Vagina (tissue), 2 donors: ENCODE measurements at regions not wholly inside any gene's neighbourhood (a gene's known extent, or its start where the extent isn't known, plus 50 kb on each side); places are given as distances from the start of the nearest gene placed in this dataset.

Source experiments
- DNase-seq, 2 donors: peaks; one replicate each; pipeline ENCODE4 v3.0.0-alpha.2; 2017; ENCODE audit errors: extremely low spot score in 2 of 2
- H3K27ac ChIP-seq: fragments of 200-600 bp; sonication (generic); one replicate; pipeline ENCODE4 v1.5.1; 2019
- H3K27me3 ChIP-seq: fragments of 200-600 bp; sonication (generic); one replicate; pipeline ENCODE4 v1.5.1; 2019
- H3K36me3 ChIP-seq, 2 donors: fragments of 200-600 bp; sonication (generic); one replicate each; pipeline ENCODE4 v1.5.1; 2017 to 2019
- H3K4me1 ChIP-seq: fragments of 200-600 bp; sonication (generic); one replicate; pipeline ENCODE4 v1.5.1; 2019
- H3K4me3 ChIP-seq, 2 donors: fragments of 200-600 bp; sonication (generic); 1 replicate in 1 of 2; 2 replicates in 1 of 2; pipeline ENCODE4 v1.5.1; 2016 to 2019
- H3K9me3 ChIP-seq: fragments of 200-600 bp; sonication (generic); one replicate; pipeline ENCODE4 v1.5.1; 2019
- POLR2A ChIP-seq, 2 donors: fragments of 450-650 bp; IDR thresholded peaks; one replicate each; pipeline ENCODE4 v1.6.1; 2017; ENCODE audit warnings: antibody characterized with exemption in 2 of 2, mild to moderate bottlenecking in 2 of 2, moderate library complexity in 2 of 2
- POLR2AphosphoS5 ChIP-seq, 2 donors: sonication (generic); formaldehyde crosslinking; IDR thresholded peaks; one replicate each; pipeline ENCODE4 v1.9.0; 2017; ENCODE audit warnings: antibody characterized with exemption in 2 of 2, mild to moderate bottlenecking in 2 of 2, low read depth in 1 of 2; ENCODE audit not compliant: insufficient read depth in 1 of 2
- intact Hi-C: fragments of 100-400 bp; cut with DNase I; formaldehyde crosslinking; loops from one replicate; pipeline ENCODE4 v1.15.1; 2023
- TF ChIP-seq, protein P1 (sequence below), 3 experiments: fragments of 450-650 bp in 2 of 3; fragments of 200-600 bp in 1 of 3; sonication (generic) in 1 of 3; IDR thresholded peaks; one replicate each; pipeline ENCODE4 v1.5.1; 2017 to 2019; ENCODE audit warnings: antibody characterized with exemption in 3 of 3, mild to moderate bottlenecking in 2 of 3, moderate library complexity in 2 of 3

DNA sequence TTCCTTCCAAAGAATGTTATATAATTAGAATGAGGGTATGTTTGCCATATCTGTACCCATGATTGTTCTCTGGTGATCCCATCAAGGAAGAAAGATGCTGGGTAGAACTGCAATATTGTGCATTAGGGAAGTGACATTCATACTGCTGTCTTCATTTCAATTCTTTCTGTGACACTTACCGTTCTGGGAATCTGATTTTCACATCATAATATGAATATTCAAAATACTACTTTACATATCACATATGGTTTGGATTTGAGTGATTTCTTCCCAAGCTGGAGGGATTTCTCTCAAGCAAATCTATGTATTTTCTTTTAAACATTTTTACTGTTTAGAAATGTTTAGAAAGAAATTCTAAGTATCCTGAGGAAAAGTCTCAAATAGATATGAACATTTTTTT is 168.4 kb upstream of the DDX18 start:
- no peaks in the 10 kb centered on the region for H3K4me1 ChIP-seq
- no peaks in the 10 kb centered on the region for H3K36me3 ChIP-seq
- no peaks in the 10 kb centered on the region for H3K9me3 ChIP-seq
- TF ChIP-seq POLR2A (IDR thresholded peaks at IDR 0.05) (no peak), POLR2AphosphoS5 (IDR thresholded peaks at IDR 0.05; ENCODE audit: insufficient read depth in 1 of 2, low read depth in 1 of 2) (no peak)
- TF ChIP-seq, protein P1, sequence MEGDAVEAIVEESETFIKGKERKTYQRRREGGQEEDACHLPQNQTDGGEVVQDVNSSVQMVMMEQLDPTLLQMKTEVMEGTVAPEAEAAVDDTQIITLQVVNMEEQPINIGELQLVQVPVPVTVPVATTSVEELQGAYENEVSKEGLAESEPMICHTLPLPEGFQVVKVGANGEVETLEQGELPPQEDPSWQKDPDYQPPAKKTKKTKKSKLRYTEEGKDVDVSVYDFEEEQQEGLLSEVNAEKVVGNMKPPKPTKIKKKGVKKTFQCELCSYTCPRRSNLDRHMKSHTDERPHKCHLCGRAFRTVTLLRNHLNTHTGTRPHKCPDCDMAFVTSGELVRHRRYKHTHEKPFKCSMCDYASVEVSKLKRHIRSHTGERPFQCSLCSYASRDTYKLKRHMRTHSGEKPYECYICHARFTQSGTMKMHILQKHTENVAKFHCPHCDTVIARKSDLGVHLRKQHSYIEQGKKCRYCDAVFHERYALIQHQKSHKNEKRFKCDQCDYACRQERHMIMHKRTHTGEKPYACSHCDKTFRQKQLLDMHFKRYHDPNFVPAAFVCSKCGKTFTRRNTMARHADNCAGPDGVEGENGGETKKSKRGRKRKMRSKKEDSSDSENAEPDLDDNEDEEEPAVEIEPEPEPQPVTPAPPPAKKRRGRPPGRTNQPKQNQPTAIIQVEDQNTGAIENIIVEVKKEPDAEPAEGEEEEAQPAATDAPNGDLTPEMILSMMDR (IDR thresholded peaks at IDR 0.05): no peak
- H3K4me3 ChIP-seq: no peak overlapping the region
- H3K27ac ChIP-seq: no peak overlapping the region
- intact Hi-C loops: no loop called here
- no peaks in the 10 kb centered on the region for H3K27me3 ChIP-seq
- DNase-seq: no peak

DNA sequence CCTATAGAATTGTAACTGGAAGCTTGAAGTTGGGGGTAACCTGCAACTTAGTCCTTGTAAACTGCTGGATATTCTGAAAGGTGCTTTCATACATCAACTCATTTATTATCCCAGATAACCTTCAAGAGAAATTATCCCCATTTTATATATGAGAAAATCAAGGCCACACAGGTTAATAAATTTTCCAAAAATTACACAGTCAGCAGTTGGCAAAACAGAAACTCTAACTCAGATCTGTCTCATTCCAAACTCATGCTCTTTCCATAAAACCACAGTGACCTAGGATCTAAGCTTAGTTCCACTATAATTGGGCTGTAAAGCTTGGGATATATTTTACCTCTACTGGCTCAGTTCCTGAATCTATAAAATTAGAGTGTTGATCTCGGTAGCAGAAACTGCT is 167.6 kb upstream of the DDX18 start:
- H3K36me3 ChIP-seq: no peaks in the 10 kb centered on the region
- no peaks in the 10 kb centered on the region for H3K27me3 ChIP-seq
- no peaks in the 10 kb centered on the region for H3K9me3 ChIP-seq
- DNase-seq: no peak
- no peak for TF ChIP-seq POLR2AphosphoS5 (IDR thresholded peaks at IDR 0.05; ENCODE audit: insufficient read depth in 1 of 2, low read depth in 1 of 2)
- TF ChIP-seq POLR2A (IDR thresholded peaks at IDR 0.05): no peak
- TF ChIP-seq, protein P1 (IDR thresholded peaks at IDR 0.05): no peak
- H3K4me3 ChIP-seq: no peak overlapping the region
- H3K4me1 ChIP-seq: no peaks in the 10 kb centered on the region
- intact Hi-C loops: no loop called here
- H3K27ac ChIP-seq: no peak overlapping the region

DNA sequence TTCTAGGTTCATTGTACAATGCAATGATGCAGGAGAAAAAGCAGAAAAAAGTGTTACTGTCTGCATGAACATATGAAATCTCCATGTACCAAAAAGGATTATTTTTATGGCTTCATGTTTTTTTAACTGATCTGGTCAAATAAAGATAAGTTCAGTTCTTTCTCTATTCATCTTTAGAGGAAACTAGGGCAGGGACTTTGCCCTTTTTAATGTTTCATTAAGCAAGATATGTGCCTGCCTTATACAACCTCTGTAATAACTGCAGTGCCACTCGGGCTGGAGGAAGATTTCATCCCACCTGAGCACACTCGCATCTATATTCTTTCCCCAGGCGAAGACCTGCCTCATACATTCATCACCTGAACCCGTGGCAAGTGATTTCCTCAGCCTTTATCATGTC is 157.9 kb upstream of the DDX18 start:
- no peak for DNase-seq
- no peaks in the 10 kb centered on the region for H3K9me3 ChIP-seq
- no peaks in the 10 kb centered on the region for H3K27me3 ChIP-seq
- TF ChIP-seq, protein P1 (IDR thresholded peaks at IDR 0.05): no peak
- TF ChIP-seq POLR2A (IDR thresholded peaks at IDR 0.05) (no peak), POLR2AphosphoS5 (IDR thresholded peaks at IDR 0.05; ENCODE audit: insufficient read depth in 1 of 2, low read depth in 1 of 2) (no peak)
- no peak overlapping the region for H3K4me3 ChIP-seq
- H3K4me1 ChIP-seq: no peaks in the 10 kb centered on the region
- no peaks in the 10 kb centered on the region for H3K36me3 ChIP-seq
- H3K27ac ChIP-seq: no peak overlapping the region
- intact Hi-C loops: no loop called here

DNA sequence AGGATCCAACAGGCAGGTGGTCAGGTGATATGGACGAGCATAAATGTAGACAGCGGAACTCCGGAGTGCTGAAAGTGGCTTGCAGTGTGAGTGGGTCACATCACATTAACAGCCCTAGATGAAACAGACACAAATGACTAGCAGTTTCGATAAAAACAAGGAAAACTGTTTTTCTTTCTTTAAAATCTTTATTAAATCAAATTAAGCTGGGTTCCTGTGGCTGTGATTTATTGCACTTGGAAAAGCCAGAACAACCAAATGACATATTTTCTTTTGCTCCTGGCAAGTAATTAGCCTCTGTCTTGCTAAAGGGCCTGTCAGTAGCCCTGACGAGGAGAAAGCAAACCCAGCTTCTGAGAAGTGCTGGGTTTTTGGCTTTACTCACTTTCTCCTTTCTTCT is 152.9 kb upstream of the DDX18 start:
- H3K4me1 ChIP-seq: no peaks in the 10 kb centered on the region

DNA sequence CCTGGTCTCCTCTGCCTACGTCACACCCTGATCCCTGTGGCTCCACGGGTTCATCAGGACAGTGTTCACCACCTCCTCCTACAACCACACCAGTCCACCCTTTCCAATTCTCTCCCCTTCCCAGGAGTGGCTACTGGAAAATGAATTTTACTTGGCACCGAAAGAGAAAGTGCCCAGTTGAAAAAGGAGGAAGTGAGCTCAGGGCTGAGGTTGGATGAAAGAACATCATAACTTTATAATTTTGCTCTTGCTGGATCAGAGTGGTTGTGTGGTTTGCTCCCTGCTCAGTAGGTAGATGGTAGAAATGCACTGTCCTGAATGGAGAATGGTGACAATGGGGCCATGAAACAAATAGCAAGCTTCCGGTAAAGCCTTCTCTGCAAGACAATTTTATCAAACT is 140.3 kb upstream of the DDX18 start:
- Histone ChIP-seq H3K27ac (no peak overlapping the region), H3K9me3 (no peaks in the 10 kb centered on the region), H3K4me3 (no peak overlapping the region), H3K4me1 (no peaks in the 10 kb centered on the region), H3K36me3 (no peaks in the 10 kb centered on the region), H3K27me3 (no peaks in the 10 kb centered on the region)
- TF ChIP-seq, protein P1 (IDR thresholded peaks at IDR 0.05): no peak
- TF ChIP-seq POLR2AphosphoS5 (IDR thresholded peaks at IDR 0.05; ENCODE audit: insufficient read depth in 1 of 2, low read depth in 1 of 2) (no peak), POLR2A (IDR thresholded peaks at IDR 0.05) (no peak)
- DNase-seq: no peak
- intact Hi-C loops: no loop called here

More for the DNA sequence above, 152.9 kb upstream of the DDX18 start:
- intact Hi-C loops: no loop called here
- H3K9me3 ChIP-seq: no peaks in the 10 kb centered on the region
- no peak for DNase-seq
- H3K36me3 ChIP-seq: no peaks in the 10 kb centered on the region
- no peak overlapping the region for H3K4me3 ChIP-seq
- TF ChIP-seq, protein P1 (IDR thresholded peaks at IDR 0.05): no peak
- TF ChIP-seq POLR2AphosphoS5 (IDR thresholded peaks at IDR 0.05; ENCODE audit: insufficient read depth in 1 of 2, low read depth in 1 of 2) (no peak), POLR2A (IDR thresholded peaks at IDR 0.05) (no peak)
- H3K27ac ChIP-seq: no peak overlapping the region
- no peaks in the 10 kb centered on the region for H3K27me3 ChIP-seq
